T47D (cell line): ENCODE measurements at regions not wholly inside any gene's neighbourhood (a gene's known extent, or its start where the extent isn't known, plus 50 kb on each side); places are given as distances from the start of the nearest gene placed in this dataset.
"Not testable (repeated sequence)": the region's sequence is repeated elsewhere in the genome, so short reads cannot be mapped to it uniquely, and the experiment has no call there.

Experiments used
- DNase-seq, 2 experiments: peaks; one replicate each; pipeline versions ENCODE4 v3.0.0 to v3.0.0-alpha.2; 2011 to 2012; ENCODE audit warnings: low read depth in 1 of 2, low spot score in 1 of 2
- JUND ChIP-seq: IDR thresholded peaks from 2 replicates; pipeline ENCODE4 v1.6.1; 2012; ENCODE audit warnings: low read depth
- in situ Hi-C: cut with HindIII; loops from 2 replicates; pipeline ENCODE4 v1.10.0; 2016; ENCODE audit warnings: low sequenced_read_pairs, low pct_unique_long_range_greater_than_20kb

GRCh38 chr1:166283190-166283589, 116.4 kb upstream of the FAM78B start:
- DNase-seq: no peak
- TF ChIP-seq JUND: no peak
- in situ Hi-C loops: no loop called here

DNA sequence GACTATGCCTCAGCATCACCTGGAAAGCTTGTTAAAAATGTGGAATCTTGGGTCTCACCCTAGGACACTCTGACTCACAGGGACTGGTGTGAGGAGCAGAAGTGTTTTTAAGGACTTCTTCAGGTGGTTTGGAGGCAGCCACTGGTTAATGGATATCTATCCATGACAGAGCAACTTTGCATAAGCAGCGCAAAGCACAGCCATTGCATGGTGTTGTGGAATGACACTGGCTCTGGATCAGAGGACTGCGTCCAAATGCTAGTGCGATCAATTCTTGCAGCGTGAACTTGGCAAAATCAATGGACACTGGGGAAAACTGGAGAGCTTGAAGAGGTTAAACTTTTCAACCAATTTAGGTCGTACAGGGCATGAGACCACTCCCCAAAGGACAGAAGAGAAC, 116.8 kb upstream of the FAM78B start:
- no peak for TF ChIP-seq JUND
- in situ Hi-C loops: no loop called here
- no peak for DNase-seq

DNA sequence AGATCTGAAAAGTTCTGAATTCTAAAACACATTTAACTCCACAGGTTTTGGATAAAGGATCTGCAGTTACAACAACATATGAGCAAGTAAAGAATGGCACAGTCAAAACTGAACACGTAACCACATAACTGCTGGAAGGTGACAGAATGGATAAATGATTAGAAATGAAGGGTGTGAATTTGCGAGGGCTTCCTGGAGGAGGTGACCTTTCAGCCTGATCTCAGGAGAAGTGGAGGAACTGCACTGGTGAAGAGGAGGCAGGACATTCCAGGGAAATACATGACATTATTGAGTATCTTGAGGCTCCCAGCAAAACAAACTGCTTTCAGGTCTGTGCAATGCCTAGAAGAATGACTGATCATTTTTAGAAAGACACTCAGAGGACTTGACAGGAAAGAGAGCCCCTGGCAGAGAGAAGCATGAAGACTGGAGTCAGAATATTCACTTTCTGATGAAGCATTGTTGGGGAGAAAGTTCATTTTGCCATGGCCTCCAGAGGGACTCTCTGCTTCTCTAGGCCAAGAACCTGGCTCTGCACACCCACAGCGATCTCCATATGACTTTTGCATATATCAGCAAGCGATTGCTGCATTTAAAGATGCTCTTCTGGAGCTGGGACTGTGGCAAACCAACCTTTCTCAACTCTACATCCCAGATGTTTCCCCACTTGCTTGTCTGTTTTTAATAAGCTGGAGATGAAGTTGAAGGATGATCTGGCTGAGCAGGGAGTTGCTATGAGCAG, 122.7 kb upstream of the FAM78B start:
- no peak for DNase-seq
- TF ChIP-seq JUND: no peak
- in situ Hi-C loops: no loop called here

GRCh38 chr1:166295656-166296055, 128.9 kb upstream of the FAM78B start:
- in situ Hi-C loops: no loop called here
- TF ChIP-seq JUND: no peak

DNA sequence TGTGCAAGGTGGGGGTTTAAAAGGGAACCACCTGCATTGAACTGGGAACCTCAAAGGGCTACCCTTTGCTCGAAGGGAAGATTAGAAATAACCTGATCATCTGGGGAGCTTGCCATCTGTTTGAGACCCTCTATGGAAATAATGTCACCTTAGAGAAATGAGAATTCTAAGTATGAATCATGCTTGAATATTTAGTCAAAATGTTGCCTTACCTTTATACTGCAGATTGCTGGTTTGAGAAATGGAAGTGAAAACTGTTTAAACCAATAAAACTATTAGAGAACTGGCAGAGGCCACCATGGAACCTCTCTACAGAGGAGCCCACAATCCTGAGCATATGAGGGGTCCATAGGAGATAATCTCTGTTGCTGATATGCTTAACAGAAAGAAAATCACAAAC, 131.2 kb upstream of the FAM78B start:
- no peak for TF ChIP-seq JUND
- in situ Hi-C loops: no loop called here
- DNase-seq: no peak

More at GRCh38 chr1:166295656-166296055, 128.9 kb upstream of the FAM78B start:
- DNase-seq: no peak

DNA sequence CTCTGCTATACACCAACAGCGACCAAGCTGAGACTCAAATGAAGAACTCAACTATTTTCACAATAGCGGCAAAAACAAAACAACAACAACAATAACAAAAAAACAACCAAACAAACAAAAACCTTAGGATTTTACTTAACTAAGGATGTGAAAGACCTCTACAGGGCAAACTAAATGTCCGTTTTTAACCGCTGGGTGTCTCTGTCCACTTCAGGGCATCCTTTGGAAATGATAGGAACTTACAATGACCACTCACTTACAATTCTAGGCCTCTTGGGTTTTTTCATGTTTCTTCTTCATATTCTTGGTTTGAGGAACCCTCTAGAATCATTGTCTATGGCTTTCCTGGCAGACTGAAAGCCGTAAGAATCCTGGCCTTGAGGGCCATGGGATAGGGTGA, 134.0 kb upstream of the FAM78B start:
- no peak for DNase-seq
- in situ Hi-C loops: no loop called here
- no peak for TF ChIP-seq JUND

- TF ChIP-seq JUND: no peak
- in situ Hi-C loops: no loop called here
- DNase-seq: no peak
These were observed 136.4 kb upstream of the FAM78B start for GRCh38 chr1:166302989-166303758.

DNA sequence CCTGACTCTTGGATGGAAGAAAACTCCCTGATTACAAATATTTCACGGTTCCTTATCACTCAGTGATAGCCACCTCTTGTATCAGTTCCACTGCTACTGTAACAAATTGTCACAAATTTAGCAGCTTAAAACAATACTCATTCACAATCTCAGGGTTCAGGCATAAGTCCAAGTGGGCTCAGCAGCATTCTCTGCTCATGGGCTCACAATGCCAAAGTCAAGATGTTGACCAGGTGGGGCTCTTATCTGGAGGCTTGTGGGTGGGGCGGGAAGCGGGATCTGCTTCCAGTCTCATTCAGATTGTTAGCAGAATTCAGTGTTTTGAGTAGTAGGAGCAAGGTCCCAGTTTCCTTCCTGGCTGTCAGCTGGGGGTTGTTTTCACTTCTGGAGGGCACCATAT, 137.3 kb upstream of the FAM78B start:
- DNase-seq: no peak
- TF ChIP-seq JUND: no peak
- in situ Hi-C loops: no loop called here

GRCh38 chr1:166305371-166305770, 138.6 kb upstream of the FAM78B start:
- no peak for DNase-seq
- TF ChIP-seq JUND: no peak
- in situ Hi-C loops: no loop called here

DNA sequence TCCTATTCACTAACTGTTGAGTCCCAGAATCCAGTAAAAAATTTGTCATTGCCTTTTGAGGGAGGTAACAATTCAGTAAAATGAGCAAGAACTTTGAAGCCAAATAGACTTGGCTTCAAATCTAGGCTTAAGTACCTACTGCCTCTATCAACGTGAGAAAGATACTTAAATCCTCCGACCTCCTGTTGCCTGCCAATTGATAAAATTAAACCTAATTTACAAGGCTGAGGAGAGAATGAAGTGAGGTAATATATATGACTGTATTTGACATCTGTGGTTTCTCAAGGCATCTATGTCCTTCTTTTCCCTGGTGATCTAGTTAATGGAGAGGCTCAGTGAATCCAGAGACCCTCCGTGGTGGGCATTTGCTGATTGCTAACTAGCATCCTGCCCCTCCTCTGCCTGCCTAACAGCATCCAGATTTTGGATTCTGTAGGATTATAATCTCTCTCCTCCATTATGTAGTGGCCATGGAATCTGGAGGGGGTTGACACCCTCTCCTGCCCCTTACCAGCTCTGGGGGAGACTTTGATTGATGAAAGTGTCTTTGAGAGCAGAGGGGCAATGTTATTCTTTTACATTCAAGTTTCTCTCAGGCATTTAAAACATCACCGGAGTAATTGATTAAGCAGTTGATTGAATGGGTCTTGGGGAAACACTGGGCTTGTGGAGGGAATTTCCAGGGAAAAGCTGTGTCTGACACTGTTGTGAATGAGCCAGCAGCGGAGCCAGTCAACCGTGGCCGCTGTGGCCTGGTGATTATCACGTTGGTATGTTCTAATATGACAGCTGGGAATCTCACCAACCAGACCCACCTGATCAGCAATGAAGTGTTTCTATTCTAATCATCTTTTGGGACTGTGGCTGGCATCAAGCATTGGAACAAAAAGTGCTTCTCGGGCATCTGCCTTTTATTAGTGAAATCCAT, 140.7 kb upstream of the FAM78B start:
- no peak for TF ChIP-seq JUND
- in situ Hi-C loops: no loop called here

DNA sequence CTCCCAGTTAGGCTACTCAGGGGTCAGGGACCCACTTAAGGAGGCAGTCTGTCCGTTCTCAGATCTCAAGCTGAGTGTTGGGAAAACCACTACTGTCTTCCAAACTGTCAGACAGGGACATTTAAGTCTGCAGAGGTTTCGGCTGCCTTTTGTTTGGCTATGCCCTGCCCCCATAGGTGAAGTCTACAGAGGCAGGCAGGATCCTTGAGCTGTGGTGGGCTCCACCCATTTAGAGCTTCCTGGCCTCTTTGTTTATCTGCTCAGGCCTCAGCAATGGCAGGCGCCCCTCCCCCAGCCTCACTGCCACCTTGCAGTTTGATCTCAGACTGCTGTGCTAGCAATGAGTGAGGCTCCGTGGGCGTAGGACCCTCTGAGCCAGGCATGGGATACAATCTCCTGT, 149.5 kb upstream of the FAM78B start:
- in situ Hi-C loops, DNase-seq: not testable (repeated sequence)

More for the DNA sequence above, 140.7 kb upstream of the FAM78B start:
- DNase-seq: no peak

GRCh38 chr1:166322470-166322869, 155.7 kb upstream of the FAM78B start:
- in situ Hi-C loops: no loop called here
- no peak for TF ChIP-seq JUND
- no peak for DNase-seq

GRCh38 chr1:166327886-166328285, 161.1 kb upstream of the FAM78B start:
- TF ChIP-seq JUND: no peak
- in situ Hi-C loops: no loop called here
- DNase-seq: no peak
